ENCODE measurements at regions not wholly inside any gene's neighbourhood (a gene's known extent, or its start where the extent isn't known, plus 50 kb on each side); places are given as distances from the start of the nearest gene placed in this dataset.

DNA sequence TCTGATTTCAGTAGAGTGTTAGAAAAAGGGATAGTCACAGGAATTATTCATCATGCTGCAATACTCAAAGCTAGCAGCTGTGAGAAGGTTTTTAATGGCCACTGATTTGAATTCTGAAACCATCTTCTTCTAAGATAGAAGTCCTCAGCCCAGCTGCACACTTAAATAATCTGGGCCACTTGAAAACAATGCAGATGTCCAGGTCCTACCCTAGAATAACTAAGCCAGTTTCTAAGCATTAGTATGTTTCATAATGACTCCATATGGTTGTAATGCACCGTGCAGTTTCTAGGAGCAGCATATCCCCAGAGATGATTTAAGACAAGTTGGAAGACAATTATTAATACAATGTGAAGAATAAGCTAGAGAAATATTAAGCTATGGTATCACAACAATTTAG, 159.9 kb upstream of the FBXL17 start:
- no peaks in the 10 kb centered on the region for H4K20me1 ChIP-seq (replicated peaks; ENCODE audit: insufficient read depth)
- Mint-ChIP-seq H3K27ac (no peak overlapping the region), H3K4me1 (peaks cover 19% of the 10 kb centered on the region), H3K36me3 (ENCODE audit: low read depth) (peaks cover 3% of the 10 kb centered on the region; the same call in 1 of the 3 replicates), H3K4me3 (no peak overlapping the region), H3K9me3 (no peaks in the 10 kb centered on the region), H3K27me3 (ENCODE audit: insufficient read depth, low read depth, poor library complexity) (peaks cover 2% of the 10 kb centered on the region)
- no peak overlapping the region for H3K4me2 ChIP-seq
- TF ChIP-seq, protein P1, sequence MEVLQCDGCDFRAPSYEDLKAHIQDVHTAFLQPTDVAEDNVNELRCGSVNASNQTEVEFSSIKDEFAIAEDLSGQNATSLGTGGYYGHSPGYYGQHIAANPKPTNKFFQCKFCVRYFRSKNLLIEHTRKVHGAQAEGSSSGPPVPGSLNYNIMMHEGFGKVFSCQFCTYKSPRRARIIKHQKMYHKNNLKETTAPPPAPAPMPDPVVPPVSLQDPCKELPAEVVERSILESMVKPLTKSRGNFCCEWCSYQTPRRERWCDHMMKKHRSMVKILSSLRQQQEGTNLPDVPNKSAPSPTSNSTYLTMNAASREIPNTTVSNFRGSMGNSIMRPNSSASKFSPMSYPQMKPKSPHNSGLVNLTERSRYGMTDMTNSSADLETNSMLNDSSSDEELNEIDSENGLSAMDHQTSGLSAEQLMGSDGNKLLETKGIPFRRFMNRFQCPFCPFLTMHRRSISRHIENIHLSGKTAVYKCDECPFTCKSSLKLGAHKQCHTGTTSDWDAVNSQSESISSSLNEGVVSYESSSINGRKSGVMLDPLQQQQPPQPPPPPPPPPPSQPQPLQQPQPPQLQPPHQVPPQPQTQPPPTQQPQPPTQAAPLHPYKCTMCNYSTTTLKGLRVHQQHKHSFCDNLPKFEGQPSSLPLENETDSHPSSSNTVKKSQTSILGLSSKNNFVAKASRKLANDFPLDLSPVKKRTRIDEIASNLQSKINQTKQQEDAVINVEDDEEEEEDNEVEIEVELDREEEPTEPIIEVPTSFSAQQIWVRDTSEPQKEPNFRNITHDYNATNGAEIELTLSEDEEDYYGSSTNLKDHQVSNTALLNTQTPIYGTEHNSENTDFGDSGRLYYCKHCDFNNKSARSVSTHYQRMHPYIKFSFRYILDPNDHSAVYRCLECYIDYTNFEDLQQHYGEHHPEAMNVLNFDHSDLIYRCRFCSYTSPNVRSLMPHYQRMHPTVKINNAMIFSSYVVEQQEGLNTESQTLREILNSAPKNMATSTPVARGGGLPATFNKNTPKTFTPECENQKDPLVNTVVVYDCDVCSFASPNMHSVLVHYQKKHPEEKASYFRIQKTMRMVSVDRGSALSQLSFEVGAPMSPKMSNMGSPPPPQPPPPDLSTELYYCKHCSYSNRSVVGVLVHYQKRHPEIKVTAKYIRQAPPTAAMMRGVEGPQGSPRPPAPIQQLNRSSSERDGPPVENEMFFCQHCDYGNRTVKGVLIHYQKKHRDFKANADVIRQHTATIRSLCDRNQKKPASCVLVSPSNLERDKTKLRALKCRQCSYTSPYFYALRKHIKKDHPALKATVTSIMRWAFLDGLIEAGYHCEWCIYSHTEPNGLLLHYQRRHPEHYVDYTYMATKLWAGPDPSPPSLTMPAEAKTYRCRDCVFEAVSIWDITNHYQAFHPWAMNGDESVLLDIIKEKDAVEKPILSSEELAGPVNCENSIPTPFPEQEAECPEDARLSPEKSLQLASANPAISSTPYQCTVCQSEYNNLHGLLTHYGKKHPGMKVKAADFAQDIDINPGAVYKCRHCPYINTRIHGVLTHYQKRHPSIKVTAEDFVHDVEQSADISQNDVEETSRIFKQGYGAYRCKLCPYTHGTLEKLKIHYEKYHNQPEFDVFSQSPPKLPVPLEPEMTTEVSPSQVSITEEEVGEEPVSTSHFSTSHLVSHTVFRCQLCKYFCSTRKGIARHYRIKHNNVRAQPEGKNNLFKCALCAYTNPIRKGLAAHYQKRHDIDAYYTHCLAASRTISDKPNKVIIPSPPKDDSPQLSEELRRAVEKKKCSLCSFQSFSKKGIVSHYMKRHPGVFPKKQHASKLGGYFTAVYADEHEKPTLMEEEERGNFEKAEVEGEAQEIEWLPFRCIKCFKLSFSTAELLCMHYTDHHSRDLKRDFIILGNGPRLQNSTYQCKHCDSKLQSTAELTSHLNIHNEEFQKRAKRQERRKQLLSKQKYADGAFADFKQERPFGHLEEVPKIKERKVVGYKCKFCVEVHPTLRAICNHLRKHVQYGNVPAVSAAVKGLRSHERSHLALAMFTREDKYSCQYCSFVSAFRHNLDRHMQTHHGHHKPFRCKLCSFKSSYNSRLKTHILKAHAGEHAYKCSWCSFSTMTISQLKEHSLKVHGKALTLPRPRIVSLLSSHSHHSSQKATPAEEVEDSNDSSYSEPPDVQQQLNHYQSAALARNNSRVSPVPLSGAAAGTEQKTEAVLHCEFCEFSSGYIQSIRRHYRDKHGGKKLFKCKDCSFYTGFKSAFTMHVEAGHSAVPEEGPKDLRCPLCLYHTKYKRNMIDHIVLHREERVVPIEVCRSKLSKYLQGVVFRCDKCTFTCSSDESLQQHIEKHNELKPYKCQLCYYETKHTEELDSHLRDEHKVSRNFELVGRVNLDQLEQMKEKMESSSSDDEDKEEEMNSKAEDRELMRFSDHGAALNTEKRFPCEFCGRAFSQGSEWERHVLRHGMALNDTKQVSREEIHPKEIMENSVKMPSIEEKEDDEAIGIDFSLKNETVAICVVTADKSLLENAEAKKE (CRISPR knock-in tag; IDR thresholded peaks at IDR 0.05), result no peak
- H3K36me3 ChIP-seq (ENCODE audit: insufficient read depth), result no peaks in the 10 kb centered on the region
- H3K9me2 ChIP-seq (ENCODE audit: insufficient read depth), result peaks cover 4% of the 10 kb centered on the region; the same call in 1 of the 2 replicates
- H3K27me3 ChIP-seq (ENCODE audit: insufficient read depth), result no peaks in the 10 kb centered on the region
- H3F3A ChIP-seq (replicated peaks; ENCODE audit: low read depth), result no peaks in the 10 kb centered on the region
- H2AFZ ChIP-seq, result no peak overlapping the region
- peaks cover 36% of the 10 kb centered on the region for H3K4me1 ChIP-seq (ENCODE audit: insufficient read depth)
- H3K79me2 ChIP-seq (replicated peaks; ENCODE audit: insufficient read depth), result no peaks in the 10 kb centered on the region
- DNase-seq (ENCODE audit: low spot score), result no peak
- H3K27ac ChIP-seq (ENCODE audit: low read depth), result no peak overlapping the region
- H3K4me3 ChIP-seq, result no peak overlapping the region
- ATAC-seq, result no peak

DNA sequence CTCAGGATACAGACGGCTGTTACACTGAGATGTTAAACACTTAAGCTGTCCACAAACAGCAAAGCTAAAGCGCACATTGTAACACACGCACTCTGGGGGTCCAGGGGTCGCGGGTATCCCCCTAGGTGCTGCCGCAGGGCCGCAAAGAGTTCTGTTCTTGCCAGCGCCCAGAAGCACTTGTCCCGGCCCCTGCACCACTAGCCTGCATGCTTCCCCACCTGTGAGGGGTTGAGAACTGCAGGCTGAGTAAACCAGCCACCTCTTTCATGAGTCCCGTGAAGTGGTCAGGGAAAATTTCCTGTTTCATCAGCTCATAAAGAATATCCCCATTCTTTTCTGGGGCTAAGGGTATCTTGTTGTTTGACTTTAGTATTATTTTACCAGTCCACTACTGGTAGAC, 154.4 kb upstream of the FBXL17 start:
- H3K9me2 ChIP-seq (ENCODE audit: insufficient read depth), result 0 out of 2 replicates have a peak, but pooled peaks cover 10% of the 10 kb centered on the region
- peak overlapping the region; percentile 80 for H2AFZ ChIP-seq
- H3K36me3 Mint-ChIP-seq (ENCODE audit: low read depth), result peaks cover 18% of the 10 kb centered on the region
- H3K36me3 ChIP-seq (ENCODE audit: insufficient read depth), result 0 out of 2 replicates have a peak, but pooled peaks cover 3% of the 10 kb centered on the region
- no peak for DNase-seq (ENCODE audit: low spot score)
- no peaks in the 10 kb centered on the region for H3K79me2 ChIP-seq (replicated peaks; ENCODE audit: insufficient read depth)
- H3K4me1 ChIP-seq (ENCODE audit: insufficient read depth), result peaks cover 25% of the 10 kb centered on the region
- H3K27ac Mint-ChIP-seq, result no peak overlapping the region
- H4K20me1 ChIP-seq (replicated peaks; ENCODE audit: insufficient read depth), result no peaks in the 10 kb centered on the region
- peaks cover 10% of the 10 kb centered on the region; the same call in 2 of the 3 replicates for H3K9me3 Mint-ChIP-seq
- ATAC-seq, result peak; percentile 60
- no peaks in the 10 kb centered on the region for H3K27me3 ChIP-seq (ENCODE audit: insufficient read depth)
- no peak overlapping the region for H3K4me2 ChIP-seq
- no peaks in the 10 kb centered on the region for H3F3A ChIP-seq (replicated peaks; ENCODE audit: low read depth)
- H3K4me1 Mint-ChIP-seq, result peaks cover 24% of the 10 kb centered on the region
- H3K27me3 Mint-ChIP-seq (ENCODE audit: insufficient read depth, low read depth, poor library complexity), result no peaks in the 10 kb centered on the region
- no peak overlapping the region for H3K27ac ChIP-seq (ENCODE audit: low read depth)
- no peak overlapping the region for H3K4me3 Mint-ChIP-seq
- H3K4me3 ChIP-seq, result no peak overlapping the region
- no peak for TF ChIP-seq EZH2 (IDR thresholded peaks at IDR 0.05; ENCODE audit: low read depth, unreplicated experiment)
- no peak for TF ChIP-seq POLR2AphosphoS5 (IDR thresholded peaks at IDR 0.05; ENCODE audit: low read depth)
- TF ChIP-seq, protein P1 (CRISPR knock-in tag; IDR thresholded peaks at IDR 0.05), result no peak
- TF ChIP-seq STAT1 (IDR thresholded peaks at IDR 0.05; ENCODE audit: unreplicated experiment), result no peak

All from GM23338 (cell line).